ENCODE measurements at regions not wholly inside any gene's neighbourhood (a gene's known extent, or its start where the extent isn't known, plus 50 kb on each side); places are given as distances from the start of the nearest gene placed in this dataset.

- Histone ChIP-seq H3K9ac (ENCODE audit: insufficient read depth, low read length) (no peak overlapping the region), H3K27me3 (ENCODE audit: control insufficient read depth, insufficient read depth, low read length) (no peaks in the 10 kb centered on the region), H4K20me1 (ENCODE audit: control insufficient read depth, extremely low read depth, insufficient read depth, low read length) (no peaks in the 10 kb centered on the region), H3K4me2 (ENCODE audit: extremely low read depth, insufficient read depth, low read length) (no peak overlapping the region), H3K9me3 (ENCODE audit: control insufficient read depth, insufficient read depth, low read depth, low read length) (no peaks in the 10 kb centered on the region), H2AFZ (ENCODE audit: low read length) (no peak overlapping the region), H3K4me1 (ENCODE audit: control insufficient read depth, extremely low read depth, insufficient read depth, low read length) (no peaks in the 10 kb centered on the region), H3K27ac (ENCODE audit: insufficient read depth, low read length) (no peak overlapping the region), H3K36me3 (ENCODE audit: control insufficient read depth, insufficient read depth, low read length) (no peaks in the 10 kb centered on the region), H3K4me3 (replicated peaks in 1 of 4; ENCODE audit: control extremely low read depth in 1 of 4, insufficient read depth in 1 of 4, low read depth in 3 of 4, low read length in 4 of 4) (no peak overlapping the region), H3K79me2 (ENCODE audit: control insufficient read depth, insufficient read depth, low read length) (no peaks in the 10 kb centered on the region)
- TF ChIP-seq CTCF (conservative IDR thresholded peaks at IDR 0.05 in 1 of 2, IDR thresholded peaks at IDR 0.05 in 1 of 2; ENCODE audit: low read depth in 1 of 2, low read length in 2 of 2) (no peak), EZH2 (IDR thresholded peaks at IDR 0.05; ENCODE audit: low read length, missing control alignments) (no peak)
- DNase-seq (ENCODE audit: low read depth in 2 of 2) = peak in 1 of 2 donors; percentile 38
These were observed 105.9 kb upstream of the AGBL1 start for GRCh38 chr15:85973584-85974347.

- Histone ChIP-seq H3K4me3 (replicated peaks in 1 of 4; ENCODE audit: control extremely low read depth in 1 of 4, insufficient read depth in 1 of 4, low read depth in 3 of 4, low read length in 4 of 4) (no peak overlapping the region), H3K36me3 (ENCODE audit: control insufficient read depth, insufficient read depth, low read length) (no peaks in the 10 kb centered on the region), H2AFZ (ENCODE audit: low read length) (no peak overlapping the region), H3K9me3 (ENCODE audit: control insufficient read depth, insufficient read depth, low read depth, low read length) (no peaks in the 10 kb centered on the region), H3K27me3 (ENCODE audit: control insufficient read depth, insufficient read depth, low read length) (no peaks in the 10 kb centered on the region), H3K4me1 (ENCODE audit: control insufficient read depth, extremely low read depth, insufficient read depth, low read length) (no peaks in the 10 kb centered on the region), H4K20me1 (ENCODE audit: control insufficient read depth, extremely low read depth, insufficient read depth, low read length) (no peaks in the 10 kb centered on the region), H3K79me2 (ENCODE audit: control insufficient read depth, insufficient read depth, low read length) (no peaks in the 10 kb centered on the region), H3K4me2 (ENCODE audit: extremely low read depth, insufficient read depth, low read length) (no peak overlapping the region), H3K9ac (ENCODE audit: insufficient read depth, low read length) (no peak overlapping the region), H3K27ac (ENCODE audit: insufficient read depth, low read length) (no peak overlapping the region)
- peak in 1 of 2 donors; percentile 70 for DNase-seq (ENCODE audit: low read depth in 2 of 2)
- TF ChIP-seq CTCF (conservative IDR thresholded peaks at IDR 0.05 in 1 of 2, IDR thresholded peaks at IDR 0.05 in 1 of 2; ENCODE audit: low read depth in 1 of 2, low read length in 2 of 2) (no peak), EZH2 (IDR thresholded peaks at IDR 0.05; ENCODE audit: low read length, missing control alignments) (no peak)
These were observed 105.3 kb upstream of the AGBL1 start for GRCh38 chr15:85974348-85974705.

DNA sequence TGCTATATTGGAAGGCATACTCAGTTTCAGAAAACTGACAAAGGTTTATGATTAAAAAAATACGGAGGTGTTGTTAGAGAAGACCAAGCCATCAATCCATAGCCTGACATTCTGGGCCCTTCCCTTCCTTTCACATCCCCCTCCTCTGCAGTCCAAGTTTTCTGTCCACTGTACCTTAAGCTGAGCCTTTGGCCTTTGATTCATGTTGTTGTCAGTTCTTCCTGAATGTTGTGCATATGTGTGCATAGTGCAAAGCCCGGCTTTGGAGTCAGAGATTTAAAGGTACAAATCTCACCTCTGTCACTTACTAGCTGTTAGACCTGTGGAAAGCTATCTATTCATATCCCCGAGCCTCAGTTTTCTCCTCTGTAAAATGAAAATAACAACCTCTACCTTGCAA is 104.9 kb upstream of the AGBL1 start:
- Histone ChIP-seq H3K4me1 (ENCODE audit: control insufficient read depth, extremely low read depth, insufficient read depth, low read length) (no peaks in the 10 kb centered on the region), H3K27ac (ENCODE audit: insufficient read depth, low read length) (no peak overlapping the region), H2AFZ (ENCODE audit: low read length) (no peak overlapping the region), H3K4me3 (replicated peaks in 1 of 4; ENCODE audit: control extremely low read depth in 1 of 4, insufficient read depth in 1 of 4, low read depth in 3 of 4, low read length in 4 of 4) (no peak overlapping the region), H3K36me3 (ENCODE audit: control insufficient read depth, insufficient read depth, low read length) (no peaks in the 10 kb centered on the region), H4K20me1 (ENCODE audit: control insufficient read depth, extremely low read depth, insufficient read depth, low read length) (no peaks in the 10 kb centered on the region), H3K9me3 (ENCODE audit: control insufficient read depth, insufficient read depth, low read depth, low read length) (no peaks in the 10 kb centered on the region), H3K79me2 (ENCODE audit: control insufficient read depth, insufficient read depth, low read length) (no peaks in the 10 kb centered on the region), H3K4me2 (ENCODE audit: extremely low read depth, insufficient read depth, low read length) (no peak overlapping the region), H3K9ac (ENCODE audit: insufficient read depth, low read length) (no peak overlapping the region), H3K27me3 (ENCODE audit: control insufficient read depth, insufficient read depth, low read length) (no peaks in the 10 kb centered on the region)
- no peak for TF ChIP-seq CTCF (conservative IDR thresholded peaks at IDR 0.05 in 1 of 2, IDR thresholded peaks at IDR 0.05 in 1 of 2; ENCODE audit: low read depth in 1 of 2, low read length in 2 of 2)
- no peak for TF ChIP-seq EZH2 (IDR thresholded peaks at IDR 0.05; ENCODE audit: low read length, missing control alignments)
- no peak for DNase-seq (ENCODE audit: low read depth in 2 of 2)
